Germinal center (tissue), 1 donor: ENCODE measurements at regions not wholly inside any gene's neighbourhood (a gene's known extent, or its start where the extent isn't known, plus 50 kb on each side); places are given as distances from the start of the nearest gene placed in this dataset.

Experiments
- DNase-seq: peaks from one replicate; pipeline ENCODE4 v3.0.0; 2012; ENCODE audit warnings: mixed read lengths, low spot score

DNA sequence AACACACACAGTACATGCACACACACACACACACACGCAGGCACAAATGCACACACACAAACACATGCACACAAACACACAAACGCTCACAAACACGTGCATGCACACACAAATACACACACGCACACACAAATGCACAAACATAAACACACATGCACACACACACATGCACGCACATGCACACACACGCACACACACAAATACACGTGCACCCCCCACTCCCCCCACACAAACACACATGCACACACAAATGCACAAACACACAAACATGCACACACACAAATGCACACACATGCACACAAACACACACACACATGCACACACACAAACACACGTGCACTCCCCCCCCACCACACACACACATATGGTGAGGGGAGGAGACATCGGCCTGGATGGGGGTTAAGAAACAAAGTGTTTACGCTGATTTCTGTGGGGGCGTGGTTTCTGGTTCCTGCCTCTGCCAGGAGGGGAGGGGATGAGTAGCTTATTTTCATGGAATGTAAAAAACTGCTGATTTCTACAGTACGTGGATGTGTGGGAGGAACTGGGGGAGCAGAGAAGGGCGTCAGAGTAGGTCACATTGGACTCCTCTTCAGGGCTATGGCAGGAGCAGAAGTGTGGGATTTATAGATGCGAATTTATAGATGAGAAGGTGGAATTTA, 607.2 kb downstream of the QKI start:
- no peak for DNase-seq

DNA sequence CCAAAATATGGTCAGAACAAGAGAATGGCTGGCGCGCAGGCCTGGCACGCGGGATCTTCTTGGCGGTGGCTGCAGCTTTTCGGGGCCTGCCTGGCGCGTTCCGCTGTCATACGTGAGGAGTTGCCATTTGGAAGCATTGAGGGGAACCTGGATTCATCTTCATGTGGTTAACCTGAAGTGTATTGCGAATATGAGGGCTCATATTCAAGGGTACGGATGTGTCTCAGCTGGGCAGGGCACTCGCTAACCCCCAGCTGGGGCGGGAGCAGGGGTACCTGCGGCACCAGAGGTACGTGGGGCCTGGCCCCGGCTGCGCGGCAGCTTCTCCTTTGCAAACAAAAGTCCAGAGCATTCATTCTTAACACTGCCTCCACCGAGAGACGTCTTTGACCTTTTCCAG, 605.6 kb downstream of the QKI start:
- no peak for DNase-seq

DNA sequence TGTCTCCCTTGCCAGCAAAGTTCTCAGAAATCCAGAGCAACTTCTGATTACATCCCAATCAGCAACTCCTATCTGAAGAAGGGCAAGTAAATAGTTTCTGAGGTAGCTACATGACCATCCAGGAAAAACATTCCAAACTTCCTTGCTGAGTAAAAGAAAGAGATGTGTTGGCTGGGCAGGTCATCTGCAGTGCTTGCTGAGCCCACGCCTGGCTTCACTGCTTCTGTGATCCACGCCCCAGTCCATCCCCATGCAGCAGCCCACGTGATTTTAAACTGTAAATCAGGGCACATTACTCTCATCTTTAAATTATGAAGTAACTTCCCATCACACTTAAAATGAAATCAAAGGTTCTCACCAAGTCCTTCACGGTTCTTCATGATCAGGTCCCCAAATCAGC, 603.6 kb downstream of the QKI start:
- DNase-seq = no peak

DNA sequence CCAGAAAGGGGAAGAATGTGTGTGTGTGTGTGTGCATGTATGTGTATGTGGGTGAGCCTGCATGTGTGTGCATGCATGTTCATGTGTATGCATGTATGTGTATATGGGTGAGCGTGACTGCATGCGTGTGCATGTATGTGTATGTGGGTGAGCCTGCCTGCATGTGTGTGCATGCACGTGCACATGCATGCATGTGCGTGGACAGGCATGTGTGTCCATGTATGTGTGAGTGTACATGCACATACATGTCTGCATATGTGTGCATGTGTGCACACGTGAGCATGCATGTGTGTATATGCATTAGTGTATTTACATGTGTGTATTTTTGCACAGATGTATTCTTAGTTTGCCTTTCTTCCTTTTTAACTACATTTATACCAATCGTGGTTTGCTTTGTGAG, 601.5 kb downstream of the QKI start:
- no peak for DNase-seq

DNA sequence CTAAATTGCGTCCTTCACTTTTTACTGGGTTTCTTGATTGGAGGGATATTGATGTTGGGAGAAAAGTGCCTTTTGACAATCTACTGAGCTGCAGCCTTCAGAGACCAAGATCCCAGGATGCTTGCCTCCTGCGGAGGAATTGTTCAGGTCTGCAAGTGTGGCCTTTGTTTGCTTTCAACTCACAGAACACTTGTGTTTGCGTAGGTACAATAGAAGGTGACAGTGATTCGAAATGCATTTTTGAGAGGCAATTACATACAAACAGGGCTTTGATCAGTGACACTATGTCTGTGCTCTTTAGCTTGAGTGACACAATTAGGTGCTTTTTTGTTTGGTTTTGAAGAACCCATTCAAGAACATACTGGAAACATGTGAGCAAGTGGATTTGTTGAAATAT, 600.6 kb downstream of the QKI start:
- no peak for DNase-seq

DNA sequence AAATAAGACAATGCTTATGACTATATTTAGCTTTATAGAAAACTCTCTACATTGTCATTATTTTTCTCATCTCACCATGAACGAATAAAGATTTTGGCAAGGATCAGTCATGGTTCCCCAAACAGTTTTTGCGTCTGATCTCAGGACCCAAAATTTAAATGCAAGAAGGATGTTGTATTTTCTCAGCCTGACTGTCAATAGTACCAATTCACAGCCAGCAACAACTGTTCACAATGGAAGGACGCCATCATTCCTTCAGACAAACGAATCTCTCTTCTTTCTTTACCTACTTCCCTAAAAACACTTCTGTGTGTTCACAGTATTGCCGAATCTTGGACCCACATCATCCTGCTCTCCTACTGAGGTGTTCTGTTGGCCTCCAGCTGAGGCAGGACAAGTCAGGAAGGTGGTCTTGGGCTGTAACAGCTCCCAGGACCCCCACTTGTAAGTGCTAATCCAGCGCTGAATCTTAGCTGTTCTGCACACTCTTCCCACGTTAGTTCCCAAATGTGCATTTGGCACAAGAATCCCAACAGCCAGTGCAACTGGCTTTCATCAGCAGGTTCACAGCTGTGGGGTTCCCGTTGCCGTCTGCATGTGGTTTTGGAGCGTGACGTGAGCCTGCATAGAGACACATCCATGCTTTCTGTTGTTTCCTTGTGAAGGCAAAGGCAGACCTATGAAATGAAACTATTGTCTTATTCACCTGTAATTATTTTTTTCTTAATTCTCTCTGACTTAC, 600.0 kb downstream of the QKI start:
- no peak for DNase-seq

DNA sequence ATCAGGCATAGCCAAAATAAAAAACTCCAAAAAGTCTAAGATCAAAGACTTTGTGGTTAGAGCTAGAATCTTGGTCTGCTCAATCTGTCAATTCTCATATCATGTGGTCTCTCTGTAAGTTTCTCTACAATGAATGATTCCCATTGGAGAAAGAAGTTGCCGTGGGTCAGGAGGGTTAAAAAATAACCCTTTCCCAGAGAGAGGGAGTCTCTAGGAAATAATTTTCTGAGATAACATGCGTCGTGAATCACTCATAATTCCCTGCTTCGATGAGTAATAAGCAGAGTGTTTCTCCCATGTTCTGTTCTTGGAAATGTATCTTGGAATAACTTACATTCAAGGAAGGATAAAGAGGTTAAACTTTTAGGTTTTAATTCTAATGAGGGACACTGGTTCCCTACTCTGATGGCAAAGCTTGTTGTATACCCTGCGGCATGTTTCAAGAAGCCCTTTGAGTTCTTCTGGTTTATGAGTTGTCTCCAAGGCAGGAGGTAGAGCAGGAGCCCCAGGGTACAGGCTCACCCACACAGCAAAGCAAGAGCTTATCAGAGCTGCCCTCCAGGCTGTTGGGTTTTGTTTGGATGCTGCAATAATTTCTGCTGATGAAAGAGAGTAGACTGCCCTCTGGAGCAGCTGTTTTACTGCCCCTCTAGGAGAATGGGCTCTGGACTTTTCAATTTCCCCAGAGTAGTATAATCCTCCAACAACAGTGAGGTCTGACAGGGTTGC, 599.1 kb downstream of the QKI start:
- DNase-seq = no peak

DNA sequence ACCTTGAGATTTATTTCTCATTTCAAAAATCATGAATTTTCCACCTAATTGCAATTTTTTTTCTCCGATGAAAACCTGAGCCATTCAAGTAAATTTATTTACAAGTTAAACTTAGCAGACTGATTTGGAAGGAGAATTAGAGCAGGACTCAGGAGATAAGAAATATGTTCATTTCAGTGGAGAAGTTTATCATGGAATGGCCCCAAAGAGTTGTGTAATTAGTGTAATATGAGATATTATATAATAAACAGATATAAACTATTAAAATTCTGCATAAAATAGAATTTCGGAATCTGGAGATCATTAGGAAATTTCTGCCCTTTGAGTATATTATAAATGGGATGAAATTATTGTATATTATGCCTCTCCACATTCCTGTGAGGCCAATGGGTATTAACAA, 596.8 kb downstream of the QKI start:
- DNase-seq = no peak

DNA sequence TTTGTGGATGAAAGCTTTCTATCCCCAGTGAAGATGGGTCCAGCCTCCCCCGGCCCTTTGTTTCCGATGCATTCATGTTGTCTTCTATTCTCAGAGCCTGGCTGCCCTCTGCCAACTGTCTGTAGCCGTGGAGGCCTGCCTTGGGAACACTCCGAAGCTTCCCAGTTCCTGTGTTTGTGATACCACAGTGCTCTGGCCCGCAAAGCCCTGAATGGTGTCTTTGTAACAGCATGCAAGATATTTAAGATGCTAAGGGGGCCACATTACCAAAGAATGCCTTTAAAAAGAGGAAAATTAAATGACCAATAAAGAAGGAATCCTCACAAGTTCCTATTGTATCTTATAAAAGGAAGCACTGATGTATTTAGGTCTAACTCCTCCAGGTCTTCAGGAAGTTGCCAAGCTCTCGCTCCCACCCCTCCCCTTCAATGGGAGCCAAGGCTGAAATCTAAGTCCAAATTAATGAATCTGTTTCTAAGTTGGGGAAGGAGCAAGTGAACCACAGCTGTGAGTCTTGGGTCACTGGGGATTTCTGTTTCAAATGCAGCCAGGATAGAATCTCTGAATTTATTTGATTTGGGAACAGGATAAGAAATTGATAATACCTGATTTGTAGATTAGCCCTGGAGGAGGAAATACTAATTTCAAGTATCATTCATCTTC, 596.1 kb downstream of the QKI start:
- no peak for DNase-seq

DNA sequence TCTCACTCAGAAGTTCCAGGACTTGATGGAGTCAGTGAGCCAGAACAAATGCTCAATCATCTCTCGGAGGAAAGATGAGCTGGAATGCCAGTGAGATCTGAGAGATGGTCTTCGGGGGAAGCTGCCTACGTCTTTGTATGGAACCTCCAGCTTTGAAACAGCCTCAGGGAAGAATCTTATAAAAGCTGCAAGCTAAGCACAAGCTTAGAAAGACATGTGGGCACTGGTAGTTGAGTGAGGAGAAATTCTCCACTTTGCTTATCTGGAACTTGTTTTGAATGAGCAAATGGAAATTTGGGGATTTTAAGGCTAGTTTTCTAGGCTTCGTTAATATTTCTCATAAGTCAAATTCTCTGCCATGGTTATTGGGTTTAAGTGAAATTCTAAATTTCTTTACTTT, 594.4 kb downstream of the QKI start:
- no peak for DNase-seq

DNA sequence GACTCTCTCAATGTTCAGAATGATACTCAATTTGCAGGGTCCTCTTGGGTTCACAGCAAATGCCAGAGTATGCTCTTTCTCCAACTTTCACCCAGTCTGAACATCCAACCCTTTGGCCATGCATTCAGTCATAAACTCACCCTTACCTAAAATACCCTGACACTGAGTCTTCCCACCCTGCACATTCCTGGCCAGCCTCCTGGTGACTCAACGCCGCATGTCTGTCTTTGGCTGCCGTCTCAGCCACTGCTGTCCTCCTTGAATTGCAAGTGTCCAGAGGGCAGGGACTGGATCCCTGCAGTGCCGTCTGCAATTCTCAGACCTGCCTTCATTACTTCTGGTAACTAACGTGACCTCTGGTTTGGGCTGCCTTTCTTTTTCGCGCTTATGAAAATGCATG, 593.4 kb downstream of the QKI start:
- no peak for DNase-seq

DNA sequence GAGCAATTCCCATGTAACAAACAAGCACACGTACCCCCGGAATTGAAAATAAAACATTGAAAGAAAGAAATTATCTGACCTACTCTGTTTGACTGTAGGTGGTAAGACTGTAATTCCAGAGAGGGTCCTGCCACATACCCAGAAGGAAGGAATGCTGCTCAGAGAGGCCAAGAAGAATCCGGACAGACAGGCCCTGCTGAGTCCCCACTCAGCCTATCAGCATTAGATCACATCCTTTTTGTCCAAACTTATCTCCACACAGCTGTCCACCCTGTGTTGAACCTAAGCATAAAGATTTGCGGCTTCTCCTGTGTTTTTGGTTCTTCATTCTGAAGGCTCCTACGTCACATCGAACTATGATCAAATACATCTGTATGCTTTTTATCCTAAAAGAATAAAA, 591.9 kb downstream of the QKI start:
- DNase-seq = no peak

DNA sequence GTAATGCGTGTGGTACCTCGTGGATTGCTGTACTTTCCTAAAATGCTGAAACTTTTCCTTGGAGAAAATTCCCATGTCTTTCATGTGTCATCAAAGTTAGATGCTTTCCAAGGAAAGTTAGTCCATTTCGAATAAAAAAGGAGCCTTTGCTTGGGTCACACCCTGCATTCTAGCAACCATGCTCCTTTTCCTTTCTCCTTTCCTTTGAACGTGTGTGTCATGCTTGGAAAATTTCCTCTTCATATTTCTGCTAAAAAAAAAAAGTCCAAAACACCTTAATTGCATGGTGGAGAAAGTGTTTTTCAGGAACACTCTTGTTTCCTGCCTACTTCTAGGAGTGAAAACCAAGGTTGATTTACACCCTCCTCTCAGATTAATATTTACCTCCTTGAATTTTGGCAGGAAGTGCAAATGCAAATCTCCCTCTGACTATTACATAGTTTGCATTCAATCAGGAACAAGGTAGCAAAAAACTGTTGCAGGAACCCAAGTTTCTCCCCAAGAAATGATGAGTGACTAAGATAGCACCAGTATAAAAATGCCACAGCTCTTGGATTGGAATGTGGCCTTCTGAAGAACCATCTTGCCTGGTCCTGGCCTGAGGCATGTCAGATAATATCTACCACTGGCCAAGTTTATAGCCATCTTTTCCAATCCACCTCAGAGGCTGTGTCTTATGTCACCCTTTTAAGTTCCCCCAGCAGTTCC, 590.6 kb downstream of the QKI start:
- DNase-seq = no peak

DNA sequence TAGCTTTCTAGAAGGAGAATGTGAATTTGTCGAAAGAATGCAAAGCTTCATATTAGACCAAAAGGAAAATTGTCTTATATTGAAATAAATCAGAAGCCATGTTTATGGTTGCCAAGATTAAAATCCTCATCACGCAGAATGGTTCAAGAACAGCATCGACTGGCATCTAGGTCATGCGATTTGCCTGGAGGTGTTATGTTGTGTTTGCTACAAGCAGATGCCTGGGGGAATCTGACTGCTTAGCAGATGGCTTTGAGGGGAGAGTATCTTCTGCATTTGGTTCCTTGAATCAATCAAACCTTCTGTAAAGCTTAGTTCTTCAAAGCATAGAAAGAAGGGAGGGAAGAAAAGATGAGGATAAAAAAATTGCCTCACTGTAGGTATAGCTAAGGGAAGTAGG, 585.8 kb downstream of the QKI start:
- DNase-seq = no peak

DNA sequence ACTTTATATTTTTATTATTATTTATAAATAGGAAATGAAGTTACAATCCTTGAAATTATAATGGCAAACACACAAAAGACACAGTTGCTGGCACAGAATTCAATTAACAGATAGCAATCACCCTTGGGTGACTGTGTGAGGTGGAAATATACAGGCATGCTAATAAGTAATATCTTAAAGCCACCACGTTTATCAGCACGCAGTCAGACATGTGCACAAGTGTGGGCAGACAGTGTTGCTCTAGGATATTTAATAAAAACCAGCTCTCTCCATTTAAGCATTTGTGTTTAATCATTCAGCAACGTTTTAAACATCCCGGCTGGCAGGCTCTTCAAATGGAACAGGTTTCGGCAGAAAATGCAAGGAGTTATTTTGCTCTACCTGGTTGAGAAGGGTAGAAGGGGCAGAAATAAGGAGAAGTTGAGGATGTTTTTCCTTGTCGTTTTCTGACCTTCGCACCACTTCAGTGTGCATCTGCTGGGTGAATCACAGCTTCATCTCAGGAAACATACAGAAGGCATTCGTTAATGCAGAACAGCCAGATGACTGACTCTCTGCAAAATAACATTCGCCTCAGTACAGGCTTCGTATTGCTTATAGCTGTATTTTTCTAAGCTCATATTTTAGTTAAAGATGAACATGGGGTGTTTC, 585.1 kb downstream of the QKI start:
- no peak for DNase-seq

DNA sequence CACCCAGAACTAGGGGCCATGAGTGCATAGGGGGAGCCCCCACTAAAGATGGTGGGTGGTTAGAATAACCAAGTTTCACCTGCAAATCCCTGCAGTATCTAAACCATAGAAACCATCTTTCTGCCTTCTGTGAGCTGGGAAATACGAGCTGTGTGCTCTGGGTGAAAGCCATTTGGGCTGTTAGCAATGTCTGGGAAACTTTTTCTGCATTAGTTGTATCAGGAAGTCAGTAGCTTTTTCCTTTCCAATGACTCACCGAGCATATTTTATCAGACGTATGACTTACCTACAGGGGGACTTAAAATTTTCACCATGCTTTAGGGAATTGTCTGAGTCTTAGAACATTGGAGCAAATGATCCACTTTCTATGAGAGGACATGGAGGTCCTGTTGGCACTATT, 584.0 kb downstream of the QKI start:
- DNase-seq = no peak

DNA sequence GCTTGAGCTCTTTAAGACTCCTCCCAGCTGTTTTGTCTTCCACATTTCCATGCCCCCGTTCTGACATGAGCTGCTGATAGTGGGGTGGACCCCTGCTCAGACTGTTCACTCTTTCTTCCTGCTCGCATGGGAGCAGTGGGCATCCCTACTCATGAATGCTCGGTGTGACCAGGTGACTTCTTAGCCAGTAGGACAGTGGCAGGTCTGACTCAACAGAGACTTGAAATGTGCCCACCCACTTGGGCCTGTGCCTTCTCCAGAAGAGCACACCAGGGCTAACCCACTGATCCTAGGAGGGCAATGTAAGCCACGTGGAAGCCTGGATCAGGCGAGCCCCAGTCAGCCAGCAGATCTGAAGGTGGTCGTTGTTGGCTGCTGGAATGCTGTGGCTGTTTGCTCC, 582.0 kb downstream of the QKI start:
- no peak for DNase-seq

DNA sequence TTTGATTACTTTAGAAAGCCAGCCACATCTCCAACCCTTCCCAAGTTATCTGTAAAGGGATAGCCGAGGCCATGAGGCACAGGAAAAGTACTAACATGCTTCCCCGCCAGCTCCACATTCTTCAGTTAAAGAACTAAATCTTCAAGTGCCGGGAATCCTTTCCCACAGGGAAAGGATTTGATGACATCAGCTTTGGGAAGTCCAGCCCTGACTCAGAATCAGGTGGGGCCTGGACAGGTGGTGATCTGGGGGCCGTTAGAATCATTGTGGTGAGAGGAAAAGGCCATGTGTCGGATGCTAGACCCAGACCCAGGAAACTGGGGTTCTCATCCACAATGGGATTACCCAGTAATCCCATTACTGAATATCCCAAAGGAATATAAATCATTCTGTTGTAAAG, 580.0 kb downstream of the QKI start:
- no peak for DNase-seq

DNA sequence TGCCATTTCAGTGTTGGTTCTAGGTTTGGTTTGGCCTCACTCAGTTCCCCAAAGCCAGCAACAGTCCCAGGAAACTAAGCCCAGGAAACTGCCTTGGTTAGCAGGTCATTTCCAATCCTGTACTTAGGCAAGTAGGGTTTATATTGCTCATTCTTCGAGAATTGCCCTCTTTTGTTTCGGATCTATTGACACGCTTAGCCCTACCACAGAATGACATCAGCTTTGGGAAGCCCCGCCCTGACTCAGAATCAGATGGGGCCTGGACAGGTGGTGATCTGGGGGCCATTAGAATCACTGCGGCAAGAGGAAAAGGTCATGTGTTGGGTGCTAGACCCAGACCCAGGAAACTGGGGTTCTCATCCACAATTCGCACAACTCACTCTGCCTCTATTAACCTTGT, 578.2 kb downstream of the QKI start:
- DNase-seq = no peak

DNA sequence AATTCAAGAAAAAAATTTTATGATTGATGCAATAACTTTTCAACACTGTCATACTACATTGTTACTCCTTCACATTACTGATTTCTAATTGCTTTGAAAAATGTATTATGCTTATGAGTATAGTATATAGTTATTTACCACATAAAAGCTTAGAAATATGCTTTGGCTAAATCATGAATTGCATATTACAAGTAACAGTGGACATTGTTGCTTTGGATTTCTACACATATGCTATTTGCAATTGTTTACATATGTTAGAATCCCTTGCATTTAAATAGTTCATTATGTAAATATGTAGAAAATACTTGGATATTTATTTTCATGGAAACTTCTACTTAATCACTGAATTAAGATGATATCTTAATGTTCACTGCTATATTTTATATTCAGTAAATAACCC, 577.5 kb downstream of the QKI start:
- DNase-seq = no peak

DNA sequence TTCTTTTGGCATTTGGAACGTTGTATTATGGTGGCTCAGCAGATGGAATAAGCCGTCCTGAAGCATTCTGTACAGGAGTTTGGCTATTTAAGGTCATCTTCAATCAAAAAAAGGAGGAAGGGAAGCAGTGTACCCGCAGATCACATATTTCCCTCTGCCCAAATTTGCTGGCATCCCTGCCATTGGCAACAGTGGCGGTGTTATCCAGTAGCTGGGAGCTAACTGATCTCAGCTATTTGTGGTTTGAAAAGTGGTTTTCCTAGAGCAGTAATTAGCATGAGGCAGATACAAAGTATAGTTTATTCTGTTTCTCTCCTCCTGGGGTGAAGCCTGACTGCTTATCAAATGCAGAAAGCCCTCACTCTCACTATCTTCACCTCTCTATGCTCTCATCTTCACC, 576.8 kb downstream of the QKI start:
- no peak for DNase-seq

DNA sequence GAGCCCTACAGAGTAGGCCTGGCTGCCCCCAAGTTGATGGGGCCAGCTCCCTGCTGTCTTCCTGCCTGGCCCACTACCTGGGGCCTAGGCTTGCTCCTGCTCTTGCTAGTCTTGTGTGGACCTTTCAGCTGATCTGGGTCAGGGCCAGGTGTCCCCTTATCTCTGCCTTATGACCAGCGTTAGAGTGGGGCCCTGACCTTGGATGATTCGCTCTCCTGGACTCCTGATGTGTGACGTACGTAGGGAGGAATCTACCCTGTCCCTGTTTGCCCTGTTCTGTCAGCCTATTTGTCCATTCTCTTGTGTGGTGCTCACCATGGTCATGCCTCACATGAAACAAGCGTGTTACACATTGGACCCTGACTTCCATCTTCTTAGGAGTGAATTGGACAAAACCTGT, 571.8 kb downstream of the QKI start:
- DNase-seq = no peak
